ENCODE measurements at regions not wholly inside any gene's neighbourhood (a gene's known extent, or its start where the extent isn't known, plus 50 kb on each side); places are given as distances from the start of the nearest gene placed in this dataset.

GRCh38 chr17:77756028-77756427, 202.5 kb upstream of the TNRC6C start:
- intact Hi-C loops (cut with DNase I; ENCODE audit: low total_unique reads): no loop called here
- H3K36me3 ChIP-seq: no peaks in the 10 kb centered on the region
- no peaks in the 10 kb centered on the region for H3K4me1 ChIP-seq
- H3K4me3 ChIP-seq: no peak overlapping the region
- H3K9me3 ChIP-seq: peaks cover 0 to 9% (median 3%) of the 10 kb centered on the region in 4 donors
- TF ChIP-seq POLR2A (IDR thresholded peaks at IDR 0.05) (no peak), POLR2AphosphoS5 (IDR thresholded peaks at IDR 0.05) (no peak), CTCF (IDR thresholded peaks at IDR 0.05) (no peak), EP300 (IDR thresholded peaks at IDR 0.05) (no peak)
- no peak overlapping the region for H3K27ac ChIP-seq
- WGBS, 5 donors: 83 to 89% (median 87%) methylated on average over 4 to 5 of the region's 5 CpGs
- H3K27me3 ChIP-seq: no peaks in the 10 kb centered on the region
- no peak for DNase-seq

- Histone ChIP-seq H3K4me1 (no peaks in the 10 kb centered on the region), H3K4me3 (no peak overlapping the region), H3K27me3 (no peaks in the 10 kb centered on the region), H3K27ac (no peak overlapping the region), H3K36me3 (no peaks in the 10 kb centered on the region), H3K9me3 (peaks cover 0 to 9% (median 3%) of the 10 kb centered on the region in 4 donors)
- TF ChIP-seq POLR2A (IDR thresholded peaks at IDR 0.05) (no peak), CTCF (IDR thresholded peaks at IDR 0.05) (no peak), EP300 (IDR thresholded peaks at IDR 0.05) (no peak), POLR2AphosphoS5 (IDR thresholded peaks at IDR 0.05) (no peak)
- 42 to 64% (median 53%) methylated on average over 10 of the region's 10 CpGs for WGBS, 5 donors
- intact Hi-C loops (cut with DNase I; ENCODE audit: low total_unique reads): no loop called here
- no peak for DNase-seq
Observed at GRCh38 chr17:77756846-77757560, 201.5 kb upstream of the TNRC6C start.

- no peak overlapping the region for H3K27ac ChIP-seq
- no peak for TF ChIP-seq POLR2A (IDR thresholded peaks at IDR 0.05)
- H3K4me3 ChIP-seq: no peak overlapping the region
- intact Hi-C loops (cut with DNase I; ENCODE audit: low total_unique reads): no loop called here
- no peak for DNase-seq
- no peaks in the 10 kb centered on the region for H3K36me3 ChIP-seq
- no peaks in the 10 kb centered on the region for H3K4me1 ChIP-seq
- H3K9me3 ChIP-seq: peaks cover 0 to 9% (median 3%) of the 10 kb centered on the region in 4 donors
- no peaks in the 10 kb centered on the region for H3K27me3 ChIP-seq
- WGBS, 5 donors: 70 to 81% (median 75%) methylated on average over 7 of the region's 7 CpGs
Observed at GRCh38 chr17:77757561-77757898, 201.0 kb upstream of the TNRC6C start.

- no peak overlapping the region for H3K27ac ChIP-seq
- WGBS, 5 donors: 47 to 62% (median 53%) methylated on average over 6 of the region's 6 CpGs
- no peaks in the 10 kb centered on the region for H3K9me3 ChIP-seq
- DNase-seq: no peak
- H3K4me1 ChIP-seq: peaks cover 0 to 3% (median 1%) of the 10 kb centered on the region in 4 donors
- no peaks in the 10 kb centered on the region for H3K27me3 ChIP-seq
- no peak overlapping the region for H3K4me3 ChIP-seq
- intact Hi-C loops (cut with DNase I; ENCODE audit: low total_unique reads): no loop called here
- H3K36me3 ChIP-seq: no peaks in the 10 kb centered on the region
- TF ChIP-seq EP300 (IDR thresholded peaks at IDR 0.05): no peak
- no peak for TF ChIP-seq CTCF (IDR thresholded peaks at IDR 0.05)
- no peak for TF ChIP-seq POLR2A (IDR thresholded peaks at IDR 0.05)
- no peak for TF ChIP-seq POLR2AphosphoS5 (IDR thresholded peaks at IDR 0.05)
Observed at GRCh38 chr17:77763023-77763422, 195.5 kb upstream of the TNRC6C start.

- H3K4me1 ChIP-seq: peaks cover 0 to 9% (median 7%) of the 10 kb centered on the region in 4 donors
- no peak for DNase-seq
- TF ChIP-seq POLR2A (IDR thresholded peaks at IDR 0.05) (no peak), CTCF (IDR thresholded peaks at IDR 0.05) (no peak)
- 43 to 55% (median 47%) methylated on average over 5 of the region's 5 CpGs for WGBS, 5 donors
- H3K9me3 ChIP-seq: no peaks in the 10 kb centered on the region
- no peak overlapping the region for H3K4me3 ChIP-seq
- no peaks in the 10 kb centered on the region for H3K36me3 ChIP-seq
- no peaks in the 10 kb centered on the region for H3K27me3 ChIP-seq
- intact Hi-C loops (cut with DNase I; ENCODE audit: low total_unique reads): no loop called here
- H3K27ac ChIP-seq: no peak overlapping the region
Observed at GRCh38 chr17:77763575-77763974, 194.9 kb upstream of the TNRC6C start.

All from stomach (tissue), 8 donors.